ENCODE measurements at regions not wholly inside any gene's neighbourhood (a gene's known extent, or its start where the extent isn't known, plus 50 kb on each side); places are given as distances from the start of the nearest gene placed in this dataset.

GRCh38 chr20:52261792-52262191 is 70.2 kb upstream of the ZFP64 start:
- no peak for DNase-seq (ENCODE audit: low read depth)

- no peak for DNase-seq (ENCODE audit: low read depth)
These were observed 67.7 kb upstream of the ZFP64 start for GRCh38 chr20:52259295-52259694.

DNA sequence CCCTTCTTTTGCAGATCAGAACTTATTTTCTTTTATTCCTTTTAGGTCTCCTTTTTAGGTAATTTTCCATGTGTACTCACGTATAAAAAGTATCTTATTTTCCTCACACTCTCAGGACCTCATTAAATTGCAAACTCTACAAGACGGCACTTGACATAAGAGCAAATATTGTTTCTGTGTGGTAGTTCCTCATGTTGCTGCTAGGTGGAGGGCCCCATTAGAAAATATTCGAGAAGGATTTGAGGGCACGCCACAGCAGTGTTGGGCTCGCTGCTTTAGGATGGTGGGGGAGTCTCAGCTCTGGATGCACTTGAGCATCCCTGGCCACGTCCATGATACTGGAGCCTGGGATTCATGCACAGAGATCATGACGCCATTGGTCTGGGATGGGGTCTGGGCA is 64.9 kb upstream of the ZFP64 start:
- no peak for DNase-seq (ENCODE audit: low read depth)

- no peak for DNase-seq (ENCODE audit: low read depth)
These were observed 61.1 kb upstream of the ZFP64 start for GRCh38 chr20:52252664-52253063.

- DNase-seq (ENCODE audit: low read depth), result no peak
These were observed 60.2 kb upstream of the ZFP64 start for GRCh38 chr20:52251827-52252226.

- no peak for DNase-seq (ENCODE audit: low read depth)
These were observed 59.6 kb upstream of the ZFP64 start for GRCh38 chr20:52251136-52251700.

DNA sequence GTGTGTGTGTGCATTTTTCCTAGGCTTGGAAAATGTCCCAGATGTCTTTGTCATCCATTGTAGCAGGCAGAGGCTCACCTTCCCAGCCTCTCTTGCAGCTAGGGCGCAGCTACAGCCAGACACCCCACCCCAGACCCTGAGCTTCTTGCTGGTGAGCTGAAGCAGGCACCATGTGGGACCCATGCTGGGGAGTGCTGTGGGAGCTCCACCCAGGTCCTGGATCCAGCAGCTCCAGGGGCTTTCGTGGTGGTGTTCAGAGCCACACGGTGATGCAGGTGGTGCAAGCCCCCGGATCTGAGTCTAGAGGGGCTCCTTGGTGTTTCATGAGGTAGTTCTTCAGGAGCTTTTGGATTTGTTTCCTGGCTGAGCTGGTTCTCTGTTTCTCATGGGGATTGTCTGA is 56.0 kb upstream of the ZFP64 start:
- DNase-seq (ENCODE audit: low read depth), result no peak

DNA sequence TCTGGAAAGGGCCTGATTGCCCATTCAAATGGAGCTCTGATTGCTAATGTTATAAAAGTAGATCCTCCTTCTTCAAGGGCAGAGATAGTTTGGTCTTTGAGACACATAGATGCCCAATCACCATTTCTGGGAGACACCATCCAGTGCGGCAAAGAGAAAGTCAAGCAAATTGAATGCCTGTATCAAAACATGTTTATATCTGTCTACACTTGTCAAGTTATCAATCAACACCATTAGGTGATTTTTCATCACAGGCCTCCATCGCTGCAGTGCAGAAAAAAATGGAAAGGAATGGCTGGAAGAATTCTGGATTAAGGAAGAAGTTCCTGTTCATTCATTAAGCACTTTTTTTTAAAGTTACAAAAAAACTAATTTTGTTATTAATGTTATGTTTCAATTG is 54.8 kb upstream of the ZFP64 start:
- no peak for DNase-seq (ENCODE audit: low read depth)

DNA sequence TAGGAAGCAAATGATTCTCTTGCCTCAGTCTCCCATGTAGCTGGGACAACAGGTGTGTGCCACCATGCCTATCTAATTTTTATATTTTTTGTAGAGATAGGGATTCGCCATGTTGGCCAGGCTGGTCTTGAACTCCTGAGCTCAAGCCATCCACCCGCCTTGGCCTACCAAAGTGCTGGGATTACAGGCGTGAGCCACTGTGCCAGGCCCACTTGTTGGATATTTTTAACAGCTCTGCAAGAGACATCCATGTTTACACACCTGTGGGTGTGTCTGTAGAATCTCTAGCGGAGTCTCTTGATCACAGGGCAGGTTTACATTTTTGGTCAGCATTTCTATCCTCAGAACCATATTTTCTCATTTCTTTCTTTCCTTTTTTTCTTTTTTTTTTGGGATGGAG is 53.1 kb upstream of the ZFP64 start:
- no peak for DNase-seq (ENCODE audit: low read depth)

DNA sequence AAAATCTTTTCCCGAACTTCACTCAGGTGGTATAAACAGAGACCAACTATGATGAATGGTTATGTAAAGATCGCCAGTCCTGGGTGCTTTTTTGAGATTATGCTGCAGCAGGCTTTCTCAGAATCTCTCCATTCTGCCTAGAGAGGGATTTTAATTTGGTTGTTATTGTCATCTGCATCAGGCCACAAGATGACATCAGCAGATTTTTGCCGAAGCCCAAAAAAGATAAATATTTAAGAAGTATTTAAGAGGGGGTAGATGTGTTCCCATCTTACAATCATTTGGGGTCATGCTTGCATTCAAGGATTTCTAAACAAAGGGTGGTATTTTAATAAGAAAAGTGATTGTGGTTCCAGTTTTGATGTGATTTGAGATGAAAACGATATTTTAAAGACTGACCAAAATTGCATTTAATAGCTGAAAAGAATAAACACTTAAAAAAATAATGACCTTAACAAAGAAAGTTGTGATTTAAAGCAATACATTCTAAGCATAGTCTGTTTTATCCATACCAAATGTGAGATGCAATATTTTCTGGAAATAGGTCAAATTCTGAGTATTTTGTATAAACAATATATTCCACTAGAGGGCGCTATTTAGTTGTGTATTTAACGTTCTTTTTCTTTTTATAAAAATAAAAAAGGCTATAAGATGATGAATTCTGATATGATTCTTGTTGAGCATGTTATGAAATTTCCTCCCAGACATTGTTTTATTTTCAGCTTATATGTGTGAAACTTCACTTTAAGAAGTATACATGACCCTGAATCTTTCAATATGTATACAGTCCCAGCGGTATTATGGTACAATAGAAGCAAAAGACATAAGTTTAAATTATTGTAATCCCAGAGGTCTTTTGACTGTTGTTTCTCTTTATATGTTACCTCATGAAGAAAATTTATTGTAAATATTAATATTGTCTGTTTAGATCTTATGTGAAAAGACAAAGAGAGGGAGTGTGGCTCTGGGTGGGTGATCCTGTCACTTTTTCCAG is 51.0 kb upstream of the ZFP64 start:
- DNase-seq (ENCODE audit: low read depth), result no peak
